Left colon (tissue), 2 donors: ENCODE measurements at regions not wholly inside any gene's neighbourhood (a gene's known extent, or its start where the extent isn't known, plus 50 kb on each side); places are given as distances from the start of the nearest gene placed in this dataset.

Experiments used
- ATAC-seq: fragments of 200-7000 bp; cut with Tn5 transposase; one replicate; pipeline ENCODE4 v1.9.1; 2020; ENCODE audit warnings: mild to moderate bottlenecking, moderate library complexity
- DNase-seq, 2 donors: peaks; one replicate each; pipeline ENCODE4 v3.0.0-alpha.2; 2020
- intact Hi-C, 2 donors: fragments of 100-400 bp; cut with DNase I in 1 of 2; cut with micrococcal nuclease in 1 of 2; formaldehyde crosslinking; loops; one replicate each; pipeline versions ENCODE4 v1.11.2 to v1.14.0; 2022; cut with DNase I, micrococcal nuclease
- donor health status: DM: no; HTN: no; CAD: no.
- donor health status: DM: yes; HTN: yes; CAD: no.

DNA sequence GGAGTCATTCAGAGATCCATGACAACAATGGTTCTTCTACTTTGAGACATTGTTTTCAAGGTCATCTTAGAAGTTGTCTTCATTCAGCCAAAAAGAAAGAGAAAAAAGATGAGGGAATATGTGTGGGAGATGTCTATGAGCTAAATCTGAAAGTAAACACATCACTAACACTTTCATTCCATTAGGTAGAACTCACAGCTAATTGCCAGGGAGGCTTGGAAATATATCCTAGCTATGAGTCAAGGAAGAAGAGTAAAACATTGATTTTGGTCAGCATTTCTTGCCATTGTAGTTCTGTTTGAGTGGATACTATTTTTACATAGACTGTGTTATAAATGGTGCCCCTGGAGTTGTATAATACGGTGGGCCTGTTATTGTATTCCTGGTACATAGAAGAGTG lies 316.4 kb upstream of the MYOCD start:
- no peak for ATAC-seq
- no peak for DNase-seq
- intact Hi-C loops: no loop called here

DNA sequence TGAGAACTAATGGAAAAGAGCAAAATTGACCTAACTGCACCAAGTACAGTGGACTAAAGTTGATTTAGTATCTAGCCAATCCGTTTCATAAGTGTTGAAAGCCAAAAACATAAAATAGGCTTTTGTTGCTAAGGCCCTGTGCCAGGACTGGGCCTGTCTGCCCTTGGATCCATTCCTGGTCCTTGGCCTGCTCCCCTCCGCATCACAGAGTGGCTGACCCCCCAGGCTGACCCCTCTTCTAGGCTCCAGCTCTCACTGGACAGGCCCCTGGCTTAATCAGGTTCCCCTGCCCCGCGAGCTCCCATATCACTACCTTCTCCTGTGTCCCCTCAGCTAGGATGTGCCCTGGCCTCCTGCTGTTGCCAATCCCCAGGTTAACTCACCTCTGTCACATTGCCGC lies 313.6 kb upstream of the MYOCD start:
- DNase-seq: no peak
- ATAC-seq: no peak
- intact Hi-C loops: no loop called here

DNA sequence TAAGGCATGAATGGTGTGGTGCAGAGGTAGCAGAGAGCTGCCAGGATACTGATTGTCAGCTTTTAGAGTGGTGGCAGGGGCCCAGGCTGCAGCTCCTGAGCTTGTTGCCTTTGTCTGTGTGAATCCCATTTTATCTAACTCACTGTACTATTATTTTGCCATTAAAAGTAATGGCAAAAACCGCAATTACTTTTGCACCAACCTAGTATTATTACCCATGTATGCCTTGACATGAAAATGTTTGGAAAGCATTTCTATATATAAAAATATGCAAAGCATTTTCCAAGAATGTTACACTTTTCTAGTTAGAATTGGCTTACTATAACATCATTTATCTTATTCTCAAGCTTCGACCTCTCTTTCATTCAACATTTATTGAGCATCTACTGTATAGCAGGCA lies 308.1 kb upstream of the MYOCD start:
- no peak for ATAC-seq
- no peak for DNase-seq
- intact Hi-C loops: no loop called here

DNA sequence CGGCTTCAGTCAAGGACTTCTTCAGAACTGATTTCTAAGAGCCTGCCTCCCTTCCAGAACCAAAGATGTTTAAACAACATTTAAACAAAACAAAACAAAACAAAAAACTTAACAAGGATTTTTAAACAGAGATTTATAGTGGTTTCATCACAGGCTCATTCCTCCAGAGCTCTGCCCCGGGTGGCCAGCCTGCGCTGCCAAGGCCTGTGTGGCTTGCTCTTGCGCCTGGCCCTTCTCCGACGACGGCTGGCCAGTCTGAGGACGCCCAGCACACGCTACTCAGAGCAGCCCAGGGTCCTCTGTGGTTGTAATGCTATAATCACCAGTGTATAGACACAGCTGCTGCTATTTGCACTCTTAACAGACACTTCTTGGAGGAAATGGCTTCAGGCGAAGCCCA lies 307.2 kb upstream of the MYOCD start:
- intact Hi-C loops: no loop called here
- ATAC-seq (no peak), DNase-seq (peak; percentile 19 to 33)

DNA sequence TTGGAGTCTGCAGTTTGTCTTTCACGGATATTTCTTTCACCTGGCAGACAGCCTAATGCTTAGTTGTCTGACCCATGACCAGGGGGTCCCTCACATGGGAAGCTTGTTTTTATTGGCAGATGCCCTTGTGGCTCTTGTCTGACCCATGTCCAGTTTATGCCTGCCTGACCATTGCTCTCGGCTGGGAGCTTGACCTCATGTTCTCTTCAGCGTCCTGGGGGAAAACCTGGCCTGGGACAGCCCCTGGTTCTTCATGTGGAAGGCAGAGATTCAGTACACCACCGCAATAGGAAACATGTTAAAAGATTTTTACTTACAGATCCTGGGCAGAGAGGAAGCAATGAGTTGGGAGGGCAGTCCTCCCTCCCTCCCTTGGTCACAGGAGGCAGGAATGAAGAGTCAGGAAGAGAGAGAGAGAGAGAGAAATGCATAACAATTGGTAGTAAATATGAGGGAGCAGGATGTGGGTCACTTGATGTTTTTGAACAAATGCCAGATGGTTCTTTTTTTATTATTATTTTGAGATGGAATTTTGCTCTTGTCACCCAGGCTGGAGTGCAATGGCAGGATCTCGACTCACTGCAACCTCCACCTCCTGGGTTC lies 302.7 kb upstream of the MYOCD start:
- ATAC-seq: no peak
- intact Hi-C loops: no loop called here

DNA sequence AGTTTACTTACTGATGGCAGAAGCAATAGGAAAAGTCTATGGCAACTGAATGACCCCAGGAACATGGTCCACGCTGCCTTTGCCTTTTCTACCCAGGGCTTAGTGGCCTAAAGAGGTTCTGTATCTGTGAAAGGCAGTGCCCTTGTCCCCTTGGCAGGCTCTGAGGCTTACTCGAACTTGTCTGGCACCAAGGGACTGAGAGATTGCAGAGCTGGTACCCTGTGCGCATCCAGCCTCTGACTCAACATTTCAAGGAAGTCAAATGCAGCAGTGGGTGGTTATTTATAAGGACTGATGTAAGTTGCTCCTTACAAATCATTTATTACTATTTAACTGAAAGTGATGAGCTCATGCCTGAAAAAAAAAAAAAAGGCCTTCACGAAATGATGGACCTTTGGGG lies 299.9 kb upstream of the MYOCD start:
- ATAC-seq (no peak), DNase-seq (peak in 1 of 2 donors; percentile 59)
- intact Hi-C loops: no loop called here

More for the DNA sequence above, 302.7 kb upstream of the MYOCD start:
- DNase-seq: no peak

DNA sequence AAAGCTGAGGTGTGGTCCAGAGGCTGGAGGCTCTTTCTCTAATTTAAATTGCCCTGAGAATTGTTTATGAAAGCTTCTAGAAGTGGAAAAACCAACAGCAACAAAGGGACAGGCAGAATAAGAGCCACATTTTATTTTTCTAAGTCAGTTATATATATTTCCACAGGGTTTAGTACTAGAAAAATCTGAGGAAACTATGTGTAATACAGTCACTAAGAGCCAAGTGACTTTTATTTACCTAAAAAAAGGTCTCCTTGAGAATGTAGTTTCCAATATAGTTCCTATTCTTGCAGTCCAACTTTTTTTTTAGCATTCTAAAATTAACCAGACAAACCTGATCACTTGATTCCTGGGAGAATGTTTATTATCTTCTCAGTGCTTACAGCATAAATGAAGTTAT lies 296.6 kb upstream of the MYOCD start:
- DNase-seq: no peak
- intact Hi-C loops: no loop called here
- no peak for ATAC-seq

DNA sequence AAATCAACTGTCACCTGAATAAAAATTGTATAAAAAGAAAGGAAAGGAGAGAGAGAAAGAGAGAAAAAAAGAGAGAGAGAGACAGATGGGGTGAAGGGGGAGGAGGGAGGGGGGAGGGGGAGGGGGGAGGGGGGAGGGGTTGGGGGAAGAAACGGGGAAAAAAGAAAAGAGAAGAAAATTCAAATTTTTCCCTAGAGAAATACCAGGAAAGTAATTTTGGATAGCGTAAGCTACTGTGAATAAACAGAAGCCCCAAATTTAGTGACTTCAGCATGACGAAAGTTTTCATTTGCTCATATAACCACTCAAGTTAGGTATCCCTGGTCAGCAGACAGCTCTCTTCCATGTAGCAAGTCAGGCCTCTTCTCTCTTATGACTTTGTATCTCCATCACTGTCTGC lies 289.4 kb upstream of the MYOCD start:
- ATAC-seq (no peak), DNase-seq (no peak)
- intact Hi-C loops: no loop called here

DNA sequence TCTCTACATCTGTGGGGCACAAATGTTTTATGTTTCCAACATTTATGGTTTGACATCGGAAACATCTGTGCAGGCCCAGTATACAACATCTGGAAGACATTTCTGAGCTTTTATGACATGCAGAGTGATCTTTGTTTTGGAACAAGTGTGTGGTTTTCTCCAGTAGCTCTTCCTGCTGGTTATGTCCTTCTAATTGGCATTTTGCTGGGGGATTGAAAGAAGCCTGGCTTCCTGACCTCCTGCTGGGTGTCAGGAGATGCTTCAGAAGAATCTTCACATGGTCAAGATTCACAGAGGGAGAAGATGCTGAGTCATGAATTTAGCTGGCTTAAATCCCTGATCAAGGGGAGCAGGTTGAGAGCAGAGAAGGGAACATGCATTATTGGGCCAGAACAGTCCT lies 279.5 kb upstream of the MYOCD start:
- DNase-seq (no peak), ATAC-seq (no peak)
- intact Hi-C loops: no loop called here

DNA sequence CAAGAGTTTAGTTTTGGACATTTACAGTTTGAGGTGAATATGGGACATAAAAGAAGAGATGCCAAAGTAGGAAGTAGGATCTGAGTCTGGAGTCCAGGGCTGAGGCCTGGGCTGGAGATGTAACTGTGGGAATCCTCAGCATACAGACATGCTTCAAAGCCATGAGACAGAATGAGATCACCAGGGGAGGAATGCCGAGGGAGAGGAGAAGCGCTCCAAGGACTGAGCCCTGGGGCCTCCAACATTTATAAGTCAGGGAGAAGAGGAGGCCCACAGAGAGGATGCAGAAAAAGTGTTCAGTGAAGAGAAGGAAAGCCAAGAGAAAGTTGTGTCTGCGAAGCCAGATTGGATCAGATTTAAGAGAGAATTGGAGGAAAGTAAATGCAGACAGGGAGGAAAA lies 277.5 kb upstream of the MYOCD start:
- ATAC-seq: no peak
- intact Hi-C loops: no loop called here
- DNase-seq: no peak

DNA sequence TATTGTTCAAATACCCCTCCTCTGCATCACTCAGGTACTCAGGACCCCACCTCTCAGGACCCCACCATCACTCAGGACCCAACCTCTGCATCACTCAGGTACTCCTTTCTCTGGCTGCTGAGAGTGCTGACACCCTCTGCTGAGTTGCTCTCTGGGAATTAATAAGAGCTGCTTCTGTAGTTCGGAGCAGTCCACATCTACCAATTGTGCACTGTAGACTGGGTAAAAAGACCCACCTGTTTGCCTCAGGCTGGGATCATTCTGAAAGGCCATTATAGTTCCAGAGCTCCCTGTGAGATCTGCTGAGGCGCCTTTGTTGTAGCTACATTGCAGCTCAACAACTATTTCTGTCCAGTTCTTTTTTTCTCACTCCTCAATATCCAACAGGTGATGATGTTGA lies 276.3 kb upstream of the MYOCD start:
- intact Hi-C loops: no loop called here
- ATAC-seq: no peak
- DNase-seq: no peak

DNA sequence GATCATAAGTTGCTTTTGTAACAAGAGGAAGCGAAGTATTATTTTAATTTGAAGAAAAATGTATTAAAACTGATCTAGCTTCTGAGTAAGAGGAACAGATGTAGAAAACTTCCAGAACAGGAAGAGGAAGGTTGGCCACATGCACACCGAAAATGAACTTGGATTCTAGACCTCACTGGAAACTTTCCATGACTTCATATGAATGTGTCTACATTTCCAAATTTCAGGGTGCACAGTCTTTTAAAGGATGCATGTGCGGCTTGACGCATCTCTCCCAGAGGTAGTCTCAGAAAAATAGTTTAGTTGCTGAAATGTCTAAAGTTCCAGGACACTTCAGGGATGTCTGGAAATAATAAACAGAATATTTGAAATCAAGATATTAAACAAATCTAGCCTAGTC lies 275.1 kb upstream of the MYOCD start:
- intact Hi-C loops: no loop called here
- no peak for DNase-seq
- ATAC-seq: no peak

DNA sequence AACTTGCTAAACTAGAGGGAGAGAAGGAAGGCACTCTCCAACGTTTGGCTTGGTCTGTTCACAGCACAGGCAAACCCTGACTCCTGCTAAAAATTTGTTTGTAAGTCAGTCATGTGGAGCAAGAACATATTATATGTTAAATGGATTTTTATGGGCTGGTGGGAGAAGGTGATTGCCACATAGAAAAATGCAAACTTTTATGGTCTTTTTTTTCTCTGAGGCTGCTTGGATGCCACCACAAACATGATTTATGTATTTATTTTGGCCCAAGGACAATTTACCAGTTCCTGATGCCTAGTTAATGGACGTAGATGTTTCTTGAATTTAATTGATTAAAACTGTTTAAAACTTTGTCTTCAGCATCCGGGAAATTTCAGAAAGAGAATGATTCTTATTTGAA lies 274.2 kb upstream of the MYOCD start:
- DNase-seq: no peak
- intact Hi-C loops: no loop called here
- no peak for ATAC-seq

DNA sequence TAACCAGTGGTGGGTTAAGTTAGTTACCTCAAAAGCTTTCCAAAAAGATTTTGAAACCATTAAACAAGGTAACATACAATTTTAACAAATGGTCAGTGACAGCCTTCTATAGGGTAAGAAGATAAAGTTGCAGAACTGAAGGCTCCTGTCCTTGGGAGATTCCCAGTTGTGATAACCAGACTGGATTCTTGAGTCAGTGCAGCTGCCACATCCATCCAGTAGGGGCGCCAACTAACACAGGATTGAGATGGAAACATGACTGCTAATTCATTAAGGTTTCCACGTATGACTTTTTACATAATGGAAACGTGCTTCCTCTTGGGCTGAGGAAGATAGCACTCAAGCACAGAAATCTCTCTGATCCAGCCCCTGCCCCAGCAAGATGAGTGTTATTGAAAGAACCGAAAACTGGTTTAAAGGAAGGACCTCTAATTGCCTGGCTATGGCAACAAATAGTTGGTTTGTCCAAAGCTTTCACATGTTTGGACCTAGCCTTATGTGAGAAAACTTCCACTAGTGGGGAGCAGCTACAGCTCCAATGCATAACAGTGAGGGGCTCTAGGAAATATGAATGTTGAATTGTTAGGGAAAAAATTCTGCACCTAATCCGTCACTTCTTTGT lies 269.8 kb upstream of the MYOCD start:
- intact Hi-C loops: no loop called here
- peak; percentile 26 for ATAC-seq
- DNase-seq: peak in 1 of 2 donors; percentile 16

DNA sequence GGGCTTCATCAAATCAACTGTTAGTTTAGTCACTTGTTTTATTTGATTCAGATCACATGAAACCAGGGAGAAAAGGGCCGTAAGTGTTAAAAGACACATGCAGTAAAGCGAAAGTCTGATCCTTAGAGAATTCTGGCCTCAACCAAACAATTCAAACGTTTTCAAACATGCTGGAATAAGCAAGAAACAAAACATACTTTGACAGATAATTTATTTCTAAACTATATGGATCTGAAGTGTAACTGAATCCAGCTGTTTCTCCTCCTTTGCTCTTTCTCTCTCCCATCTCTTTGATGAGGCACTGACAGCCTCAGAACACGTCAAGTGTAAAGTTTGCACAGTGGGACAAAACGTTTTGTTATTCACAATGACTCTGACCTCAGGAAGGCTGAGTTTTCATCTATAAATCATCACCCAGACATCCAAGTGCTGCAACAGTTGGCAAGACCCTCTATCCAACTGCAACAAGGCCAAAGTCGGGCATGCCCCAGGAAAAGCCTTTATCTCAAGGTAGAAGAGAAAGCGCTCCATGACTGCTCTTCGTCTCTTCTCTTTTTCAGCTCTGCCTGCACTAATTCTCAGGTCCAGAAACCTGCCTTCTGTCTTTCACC lies 267.1 kb upstream of the MYOCD start:
- intact Hi-C loops: no loop called here
- DNase-seq: no peak
- ATAC-seq: no peak

DNA sequence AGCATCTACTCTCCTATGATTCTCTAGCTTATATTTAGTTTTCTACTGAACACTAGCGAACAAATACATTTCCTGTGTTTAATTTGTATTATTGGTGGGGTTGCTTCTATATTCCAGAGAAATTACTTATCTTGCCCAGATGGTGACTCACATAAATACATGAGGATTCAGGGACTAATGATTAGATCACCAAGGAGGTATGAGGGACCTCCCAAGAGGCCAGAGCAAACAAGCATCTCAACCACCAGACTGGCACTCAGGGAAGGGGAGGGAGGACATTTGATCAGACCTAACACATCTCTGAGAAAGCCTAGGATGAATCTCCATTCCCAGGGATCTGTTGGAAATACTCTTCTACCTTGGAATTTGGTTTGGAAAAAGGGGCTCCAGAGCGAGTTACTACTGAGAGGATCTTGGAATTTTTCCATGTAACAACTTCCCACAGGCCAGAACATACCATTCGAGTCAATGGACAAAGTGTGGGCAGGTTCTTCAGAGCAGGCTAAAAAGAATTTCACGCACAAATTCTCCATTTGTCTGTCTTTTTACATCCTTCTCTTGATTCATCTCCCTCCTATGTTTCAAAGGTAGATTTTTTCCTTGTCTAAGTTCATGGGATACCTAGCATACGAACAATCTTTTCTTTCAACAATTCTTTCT lies 262.6 kb upstream of the MYOCD start:
- DNase-seq: no peak
- no peak for ATAC-seq
- intact Hi-C loops: no loop called here

DNA sequence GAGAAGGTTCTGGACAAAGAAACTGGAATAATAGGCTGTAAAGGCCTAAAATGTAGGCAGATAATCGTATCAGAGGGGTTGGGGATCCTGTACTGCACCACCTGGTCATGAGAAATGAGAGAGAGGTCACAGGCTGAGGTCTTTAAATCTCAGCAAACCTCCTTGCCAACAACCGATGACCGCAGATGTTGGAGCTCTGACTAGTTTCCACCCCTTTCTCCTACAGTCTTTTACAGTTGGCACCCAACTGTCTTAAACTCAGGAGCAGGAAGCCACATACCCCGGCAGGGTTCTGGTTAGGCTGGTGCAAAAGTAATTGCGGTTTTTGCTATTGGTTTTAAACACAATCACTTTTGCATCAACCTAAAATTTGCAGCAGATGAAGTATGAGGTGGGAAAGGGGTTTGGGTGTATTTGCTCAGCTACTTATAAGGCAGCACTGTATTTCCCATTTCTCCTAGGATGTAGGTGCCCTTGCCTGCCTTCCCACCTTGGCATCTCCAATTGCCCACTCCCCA lies 261.8 kb upstream of the MYOCD start:
- DNase-seq: no peak
- no peak for ATAC-seq
- intact Hi-C loops: no loop called here

DNA sequence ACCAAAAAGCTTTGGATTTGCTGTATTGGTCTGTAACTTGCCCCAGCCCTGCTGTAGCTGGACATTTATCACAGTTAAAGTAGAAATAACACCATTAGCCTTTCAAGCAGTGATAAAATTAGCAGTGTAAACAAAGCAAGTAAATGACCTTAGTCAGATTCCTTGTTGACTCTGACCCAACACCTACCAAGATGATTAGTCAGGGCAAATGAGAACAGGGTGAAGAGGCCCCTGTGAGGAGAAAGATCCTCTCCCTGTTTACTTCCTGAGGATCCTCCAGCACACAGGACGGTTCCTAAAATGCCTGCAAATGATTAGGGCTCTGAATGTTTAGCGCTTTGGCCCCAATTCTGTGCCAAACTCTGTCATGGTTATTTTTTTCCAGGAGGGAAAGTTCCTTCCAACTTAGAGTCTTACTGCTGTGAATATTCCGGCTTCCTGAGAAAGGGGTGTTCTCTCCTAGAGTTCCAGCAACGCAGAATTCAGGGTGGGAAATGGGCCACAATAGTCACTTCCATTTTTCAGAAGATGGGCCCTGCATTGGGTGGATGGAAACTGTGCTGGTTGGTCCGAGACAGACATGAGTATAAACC lies 259.0 kb upstream of the MYOCD start:
- ATAC-seq: no peak
- intact Hi-C loops: no loop called here
- no peak for DNase-seq

DNA sequence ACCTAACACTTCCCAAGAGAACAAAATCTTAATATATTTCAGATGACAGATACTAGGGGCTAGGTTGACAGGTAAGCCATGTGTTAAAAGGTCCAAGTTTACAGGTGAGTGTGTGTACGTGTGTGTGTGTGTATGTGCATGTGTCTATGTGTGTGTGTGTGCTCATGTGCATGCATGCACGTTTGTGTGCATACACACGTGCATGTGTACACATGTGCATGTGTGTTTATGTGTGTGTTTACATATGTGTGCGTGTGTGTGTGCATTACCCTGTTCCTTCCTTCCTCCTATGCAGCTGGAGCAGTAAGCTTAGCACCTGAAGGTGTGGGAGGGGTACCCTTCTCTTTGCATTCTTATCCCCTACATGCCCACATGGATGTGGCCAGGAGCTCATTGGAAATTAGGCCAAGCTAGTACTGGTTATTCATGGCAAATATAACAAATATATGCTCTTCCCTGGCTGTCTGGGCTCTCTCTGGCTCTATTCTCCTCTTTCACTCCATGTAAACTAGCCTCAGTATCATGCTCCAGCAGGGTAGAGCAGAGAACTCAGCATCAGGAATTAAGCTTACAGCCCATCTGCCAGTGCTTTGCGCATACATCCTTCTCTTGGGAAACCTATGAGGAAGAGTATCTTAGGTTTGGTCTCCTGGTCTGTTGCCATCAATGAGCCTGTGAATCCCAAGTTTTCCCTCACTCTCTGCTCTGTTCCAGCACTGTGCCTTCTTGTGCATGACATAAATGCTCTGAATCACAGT lies 258.0 kb upstream of the MYOCD start:
- intact Hi-C loops: no loop called here
- DNase-seq: no peak
- ATAC-seq: no peak
